ENCODE measurements at regions not wholly inside any gene's neighbourhood (a gene's known extent, or its start where the extent isn't known, plus 50 kb on each side); places are given as distances from the start of the nearest gene placed in this dataset.

DNA sequence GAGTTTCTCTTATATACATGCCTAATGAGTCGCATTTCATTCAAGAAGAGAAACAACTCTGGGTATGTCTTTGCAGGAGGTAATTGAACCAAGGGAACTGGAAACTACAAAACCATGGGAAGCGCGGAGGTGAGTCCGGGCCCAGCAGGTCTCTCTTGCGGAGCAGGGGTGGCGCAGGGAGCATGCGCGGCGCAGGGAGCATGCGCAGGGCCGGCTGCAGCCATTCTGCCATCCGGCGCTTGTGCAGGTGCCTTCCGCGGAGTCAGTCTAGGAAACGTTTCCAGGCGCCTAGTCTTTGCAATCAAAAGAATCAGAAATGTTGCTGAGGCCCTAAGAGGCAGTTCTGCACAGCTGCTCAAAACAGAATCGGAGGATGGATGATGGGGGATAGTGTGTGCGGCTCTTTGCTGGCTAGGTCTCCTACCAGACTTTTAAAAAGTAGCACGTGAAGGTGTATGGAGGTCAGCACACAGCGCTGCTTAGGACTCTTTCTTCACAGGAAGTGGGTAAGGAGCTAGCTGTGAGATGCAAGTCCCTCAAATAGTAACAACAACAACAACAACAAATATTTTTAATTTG lies 433.8 kb upstream of the FAT1 start:
- H3K4me3 ChIP-seq (ENCODE audit: insufficient read depth, low read length), result no peak overlapping the region
- no peaks in the 10 kb centered on the region for H3K27me3 ChIP-seq (ENCODE audit: insufficient read depth, low read length)
- H2AFZ ChIP-seq (ENCODE audit: low read length), result no peak overlapping the region
- H3K4me2 ChIP-seq (ENCODE audit: insufficient read depth, low read length), result no peak overlapping the region
- H3K27ac ChIP-seq (ENCODE audit: low read depth, low read length), result no peak overlapping the region
- no peaks in the 10 kb centered on the region for H3K9me3 ChIP-seq (ENCODE audit: low read depth, low read length)
- no peaks in the 10 kb centered on the region for H4K20me1 ChIP-seq (ENCODE audit: insufficient read depth, low read length)
- no peaks in the 10 kb centered on the region for H3K36me3 ChIP-seq (ENCODE audit: insufficient read depth, low read length)
- no peak for DNase-seq (ENCODE audit: insufficient read length, low spot score, missing footprints)
- H3K4me1 ChIP-seq (ENCODE audit: insufficient read depth, low read length), result no peaks in the 10 kb centered on the region
- TF ChIP-seq, protein P1, sequence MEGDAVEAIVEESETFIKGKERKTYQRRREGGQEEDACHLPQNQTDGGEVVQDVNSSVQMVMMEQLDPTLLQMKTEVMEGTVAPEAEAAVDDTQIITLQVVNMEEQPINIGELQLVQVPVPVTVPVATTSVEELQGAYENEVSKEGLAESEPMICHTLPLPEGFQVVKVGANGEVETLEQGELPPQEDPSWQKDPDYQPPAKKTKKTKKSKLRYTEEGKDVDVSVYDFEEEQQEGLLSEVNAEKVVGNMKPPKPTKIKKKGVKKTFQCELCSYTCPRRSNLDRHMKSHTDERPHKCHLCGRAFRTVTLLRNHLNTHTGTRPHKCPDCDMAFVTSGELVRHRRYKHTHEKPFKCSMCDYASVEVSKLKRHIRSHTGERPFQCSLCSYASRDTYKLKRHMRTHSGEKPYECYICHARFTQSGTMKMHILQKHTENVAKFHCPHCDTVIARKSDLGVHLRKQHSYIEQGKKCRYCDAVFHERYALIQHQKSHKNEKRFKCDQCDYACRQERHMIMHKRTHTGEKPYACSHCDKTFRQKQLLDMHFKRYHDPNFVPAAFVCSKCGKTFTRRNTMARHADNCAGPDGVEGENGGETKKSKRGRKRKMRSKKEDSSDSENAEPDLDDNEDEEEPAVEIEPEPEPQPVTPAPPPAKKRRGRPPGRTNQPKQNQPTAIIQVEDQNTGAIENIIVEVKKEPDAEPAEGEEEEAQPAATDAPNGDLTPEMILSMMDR (IDR thresholded peaks at IDR 0.05; ENCODE audit: extremely low read depth, low read depth, low read length), result no peak
- H3K79me2 ChIP-seq (ENCODE audit: insufficient read depth, low read length), result no peaks in the 10 kb centered on the region

DNA sequence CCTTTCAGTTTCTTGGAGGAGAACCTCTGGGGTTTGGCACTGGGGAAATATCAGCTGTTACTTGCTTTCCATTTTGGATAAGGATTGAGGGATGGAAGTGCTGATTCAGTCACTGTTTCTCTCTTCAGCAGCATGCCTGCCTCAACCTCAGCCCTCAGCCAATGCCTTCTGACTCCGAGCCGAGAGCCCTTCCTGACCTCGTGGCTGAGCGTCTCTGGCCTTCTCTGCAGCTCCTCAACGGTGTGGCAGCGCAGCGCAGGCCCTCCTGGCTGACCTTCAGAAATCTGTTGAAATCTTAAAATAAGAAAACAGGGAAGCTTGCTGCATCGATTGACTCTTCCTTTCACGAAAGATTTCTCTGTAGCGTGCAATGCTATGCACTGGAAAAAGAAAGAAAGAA lies 434.3 kb upstream of the FAT1 start:
- Histone ChIP-seq H3K27ac (ENCODE audit: low read depth, low read length) (no peak overlapping the region), H3K9me3 (ENCODE audit: low read depth, low read length) (no peaks in the 10 kb centered on the region), H3K4me2 (ENCODE audit: insufficient read depth, low read length) (no peak overlapping the region), H3K27me3 (ENCODE audit: insufficient read depth, low read length) (no peaks in the 10 kb centered on the region), H3K79me2 (ENCODE audit: insufficient read depth, low read length) (no peaks in the 10 kb centered on the region), H4K20me1 (ENCODE audit: insufficient read depth, low read length) (no peaks in the 10 kb centered on the region), H3K4me1 (ENCODE audit: insufficient read depth, low read length) (no peaks in the 10 kb centered on the region), H3K4me3 (ENCODE audit: insufficient read depth, low read length) (no peak overlapping the region), H3K36me3 (ENCODE audit: insufficient read depth, low read length) (no peaks in the 10 kb centered on the region), H2AFZ (ENCODE audit: low read length) (no peak overlapping the region)
- TF ChIP-seq, protein P1 (IDR thresholded peaks at IDR 0.05; ENCODE audit: extremely low read depth, low read depth, low read length), result no peak
- no peak for DNase-seq (ENCODE audit: insufficient read length, low spot score, missing footprints)

DNA sequence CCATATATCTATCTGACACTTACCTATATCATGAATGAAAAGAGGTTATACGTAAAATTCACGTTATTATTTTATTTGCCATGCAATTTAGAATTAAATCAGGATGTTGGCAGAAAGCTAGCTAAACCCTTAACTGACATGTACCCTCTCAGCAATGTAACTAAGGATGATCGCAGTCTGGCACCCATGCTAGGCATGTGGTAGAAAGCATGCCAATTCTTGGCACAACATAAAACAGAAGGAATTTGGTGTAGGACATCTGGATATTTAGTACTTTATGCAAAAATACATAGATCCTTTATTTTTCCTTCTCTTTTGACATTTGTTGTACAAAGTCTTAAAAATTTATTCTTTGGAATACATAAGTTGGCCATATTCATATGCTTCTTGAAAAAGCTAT lies 436.8 kb upstream of the FAT1 start:
- Histone ChIP-seq H3K4me3 (ENCODE audit: insufficient read depth, low read length) (no peak overlapping the region), H3K27me3 (ENCODE audit: insufficient read depth, low read length) (no peaks in the 10 kb centered on the region), H2AFZ (ENCODE audit: low read length) (no peak overlapping the region), H3K36me3 (ENCODE audit: insufficient read depth, low read length) (no peaks in the 10 kb centered on the region), H3K4me2 (ENCODE audit: insufficient read depth, low read length) (no peak overlapping the region), H4K20me1 (ENCODE audit: insufficient read depth, low read length) (no peaks in the 10 kb centered on the region), H3K4me1 (ENCODE audit: insufficient read depth, low read length) (no peaks in the 10 kb centered on the region), H3K27ac (ENCODE audit: low read depth, low read length) (no peak overlapping the region), H3K9me3 (ENCODE audit: low read depth, low read length) (no peaks in the 10 kb centered on the region), H3K79me2 (ENCODE audit: insufficient read depth, low read length) (no peaks in the 10 kb centered on the region)
- DNase-seq (ENCODE audit: insufficient read length, low spot score, missing footprints), result no peak
- TF ChIP-seq, protein P1 (IDR thresholded peaks at IDR 0.05; ENCODE audit: extremely low read depth, low read depth, low read length), result no peak

DNA sequence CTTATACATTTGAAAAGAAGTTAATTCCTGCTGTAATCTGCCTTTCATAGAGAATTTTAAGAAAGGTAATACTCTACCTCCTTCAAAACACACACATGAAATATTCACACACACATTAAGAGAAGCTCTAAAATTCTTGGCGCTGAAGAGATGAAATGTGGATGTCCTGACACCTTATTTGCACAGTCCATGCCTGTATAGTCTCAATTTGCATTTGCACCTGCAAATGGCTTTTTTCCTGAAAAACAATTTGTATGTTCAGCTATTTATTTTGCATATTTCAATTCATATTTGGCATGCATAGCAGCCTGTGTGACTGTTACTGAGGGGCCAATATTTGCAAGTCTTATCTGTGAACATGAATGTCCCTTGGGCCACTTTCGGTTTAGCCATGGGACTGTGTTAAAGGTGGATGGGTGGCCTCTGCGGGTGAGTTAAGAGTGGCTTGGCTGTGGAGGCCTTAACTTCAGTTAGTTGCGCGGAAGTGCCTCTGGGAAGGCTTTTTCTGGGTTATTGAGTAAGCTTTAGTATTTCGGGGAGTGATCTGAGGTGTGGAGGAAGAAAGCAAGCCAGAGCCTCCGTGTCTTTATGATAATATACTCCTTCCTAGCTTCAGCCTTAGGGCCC lies 443.3 kb upstream of the FAT1 start:
- H3K36me3 ChIP-seq (ENCODE audit: insufficient read depth, low read length), result no peaks in the 10 kb centered on the region
- H3K4me3 ChIP-seq (ENCODE audit: insufficient read depth, low read length), result no peak overlapping the region
- no peak overlapping the region for H2AFZ ChIP-seq (ENCODE audit: low read length)
- no peaks in the 10 kb centered on the region for H3K27me3 ChIP-seq (ENCODE audit: insufficient read depth, low read length)
- no peak for DNase-seq (ENCODE audit: insufficient read length, low spot score, missing footprints)
- no peak overlapping the region for H3K27ac ChIP-seq (ENCODE audit: low read depth, low read length)
- no peaks in the 10 kb centered on the region for H3K9me3 ChIP-seq (ENCODE audit: low read depth, low read length)
- TF ChIP-seq, protein P1 (IDR thresholded peaks at IDR 0.05; ENCODE audit: extremely low read depth, low read depth, low read length), result no peak
- H3K4me2 ChIP-seq (ENCODE audit: insufficient read depth, low read length), result no peak overlapping the region
- H3K4me1 ChIP-seq (ENCODE audit: insufficient read depth, low read length), result no peaks in the 10 kb centered on the region
- no peaks in the 10 kb centered on the region for H4K20me1 ChIP-seq (ENCODE audit: insufficient read depth, low read length)
- no peaks in the 10 kb centered on the region for H3K79me2 ChIP-seq (ENCODE audit: insufficient read depth, low read length)
